SK-N-MC (cell line): ENCODE measurements at regions not wholly inside any gene's neighbourhood (a gene's known extent, or its start where the extent isn't known, plus 50 kb on each side); places are given as distances from the start of the nearest gene placed in this dataset.

Source experiments
- DNase-seq: peaks from one replicate; pipeline ENCODE4 v3.0.0-alpha.2; 2011; ENCODE audit warnings: low read depth, low spot score
- H3K27ac ChIP-seq: fragments of 200-600 bp; sonication (generic); 2 replicates; pipeline ENCODE4 v1.5.1; 2016; ENCODE audit warnings: mixed run types
- H3K36me3 ChIP-seq: fragments of 200-600 bp; sonication (generic); 2 replicates; pipeline ENCODE4 v1.6.1; 2017; ENCODE audit warnings: antibody characterized with exemption, low read length, mixed read lengths; ENCODE audit not compliant: insufficient read depth
- H3K4me3 ChIP-seq: fragments of 200-600 bp; sonication (generic); 2 replicates; pipeline ENCODE4 v1.5.1; 2016
- H3K9ac ChIP-seq: fragments of 200-600 bp; sonication (generic); 2 replicates; pipeline ENCODE4 v1.8.0; 2017; ENCODE audit warnings: mixed run types, mixed read lengths; ENCODE audit not compliant: insufficient read length
- H3K9me3 ChIP-seq: fragments of 200-600 bp; sonication (generic); 2 replicates; pipeline ENCODE4 v1.6.1; 2017; ENCODE audit warnings: low read depth, mild to moderate bottlenecking, antibody characterized with exemption, low read length, moderate library complexity, mixed read lengths
- EZH2 ChIP-seq: fragments of 200-600 bp; sonication (generic); IDR thresholded peaks from one replicate; pipeline ENCODE4 v1.6.1; 2017; ENCODE audit warnings: antibody characterized with exemption
- FOXP2 ChIP-seq: optimal IDR thresholded peaks from 2 replicates; pipeline ENCODE3; 2011; ENCODE audit warnings: mild to moderate bottlenecking, moderate library complexity; ENCODE audit not compliant: insufficient read depth; ENCODE audit errors: extremely low read length, control extremely low read depth
- POLR2AphosphoS5 ChIP-seq: IDR thresholded peaks from 2 replicates; pipeline ENCODE4 v1.6.1; 2012; ENCODE audit warnings: mild to moderate bottlenecking, low read depth, low read length, borderline replicate concordance

DNA sequence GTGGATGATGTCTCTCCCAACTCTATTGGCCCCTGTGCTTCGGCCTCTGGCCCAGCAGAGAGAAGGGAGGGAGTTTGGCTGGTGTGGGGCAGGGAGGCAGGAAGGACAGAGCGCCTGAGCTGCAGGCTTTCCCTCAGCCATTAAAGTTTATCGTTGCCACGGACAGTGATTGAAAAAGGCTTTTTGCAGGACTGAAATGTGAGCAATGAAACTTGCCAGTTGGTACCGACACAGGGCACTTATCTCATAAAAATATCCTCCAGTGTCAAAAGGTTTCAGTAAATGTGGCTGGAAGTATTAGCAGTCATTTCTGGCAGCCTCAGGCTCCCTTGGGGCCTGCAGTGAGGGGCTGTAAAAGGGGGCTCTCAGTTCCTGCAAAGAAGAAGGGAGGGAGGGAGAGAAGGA lies 169.2 kb downstream of the GLI2 start:
- Histone ChIP-seq H3K9ac (no peak overlapping the region), H3K36me3 (no peaks in the 10 kb centered on the region), H3K9me3 (no peaks in the 10 kb centered on the region), H3K4me3 (no peak overlapping the region; the same call in 1 of the 2 replicates), H3K27ac (no peak overlapping the region)
- DNase-seq: no peak
- TF ChIP-seq EZH2 (no peak), FOXP2 (no peak), POLR2AphosphoS5 (no peak)

- TF ChIP-seq POLR2AphosphoS5: no peak
- no peak for TF ChIP-seq EZH2
- no peak for TF ChIP-seq FOXP2
- no peak overlapping the region for H3K9ac ChIP-seq
- no peak overlapping the region for H3K27ac ChIP-seq
- H3K9me3 ChIP-seq: no peaks in the 10 kb centered on the region
- no peak overlapping the region; the same call in 1 of the 2 replicates for H3K4me3 ChIP-seq
- no peak for DNase-seq
- H3K36me3 ChIP-seq: no peaks in the 10 kb centered on the region
Observed at GRCh38 chr2:120905298-120905697, 169.6 kb downstream of the GLI2 start.

GRCh38 chr2:120905824-120906571 lies 170.3 kb downstream of the GLI2 start:
- H3K9ac ChIP-seq: no peak overlapping the region
- TF ChIP-seq FOXP2: no peak
- no peak for TF ChIP-seq EZH2
- TF ChIP-seq POLR2AphosphoS5: no peak
- H3K4me3 ChIP-seq: no peak overlapping the region
- H3K27ac ChIP-seq: no peak overlapping the region
- no peak for DNase-seq
- no peaks in the 10 kb centered on the region for H3K36me3 ChIP-seq
- H3K9me3 ChIP-seq: no peaks in the 10 kb centered on the region

DNA sequence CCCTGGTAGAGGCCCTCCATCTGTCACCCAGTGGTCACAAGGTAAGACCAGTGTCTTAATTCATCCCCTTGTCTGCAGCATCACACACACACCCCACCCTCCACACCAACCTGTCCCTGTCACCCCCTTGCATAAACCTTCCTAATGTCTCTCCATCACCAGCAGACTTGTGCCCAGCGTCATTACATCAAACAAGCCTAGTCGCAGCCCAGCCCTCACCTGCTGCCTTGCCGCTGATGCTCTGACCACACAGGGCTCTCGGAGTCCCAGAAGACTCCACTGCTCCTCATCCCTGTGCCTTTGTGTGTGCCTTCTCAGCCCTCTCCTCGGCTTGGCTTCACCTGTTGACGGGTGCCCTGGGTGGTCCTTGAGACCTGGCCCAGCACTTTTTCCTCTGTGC lies 171.2 kb downstream of the GLI2 start:
- Histone ChIP-seq H3K9me3 (no peaks in the 10 kb centered on the region), H3K27ac (no peak overlapping the region), H3K36me3 (no peaks in the 10 kb centered on the region), H3K4me3 (no peak overlapping the region), H3K9ac (no peak overlapping the region)
- DNase-seq: no peak
- TF ChIP-seq EZH2: no peak
- no peak for TF ChIP-seq POLR2AphosphoS5
- TF ChIP-seq FOXP2: no peak

DNA sequence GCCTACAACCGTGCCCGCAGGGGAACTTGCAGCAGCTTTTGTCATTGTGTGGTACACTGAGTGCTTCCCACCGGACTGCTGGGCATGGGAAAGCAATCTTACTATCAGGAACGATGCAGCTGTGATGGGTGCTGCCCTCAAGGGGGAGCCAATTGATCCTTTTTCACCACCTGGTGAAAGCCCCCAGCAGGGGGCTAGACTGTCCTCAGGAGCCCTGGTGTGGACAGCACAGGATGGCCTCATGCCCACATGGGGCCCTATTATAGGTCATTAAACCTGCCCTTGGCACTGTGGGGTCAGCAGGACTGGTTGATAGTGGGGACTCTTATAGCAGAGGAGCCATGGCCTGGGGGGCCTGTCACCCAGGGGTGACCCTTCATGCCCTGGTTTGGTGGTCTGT lies 172.2 kb downstream of the GLI2 start:
- Histone ChIP-seq H3K36me3 (no peaks in the 10 kb centered on the region), H3K9me3 (no peaks in the 10 kb centered on the region), H3K9ac (no peak overlapping the region), H3K27ac (no peak overlapping the region), H3K4me3 (no peak overlapping the region)
- no peak for TF ChIP-seq EZH2
- no peak for TF ChIP-seq POLR2AphosphoS5
- no peak for TF ChIP-seq FOXP2
- no peak for DNase-seq

DNA sequence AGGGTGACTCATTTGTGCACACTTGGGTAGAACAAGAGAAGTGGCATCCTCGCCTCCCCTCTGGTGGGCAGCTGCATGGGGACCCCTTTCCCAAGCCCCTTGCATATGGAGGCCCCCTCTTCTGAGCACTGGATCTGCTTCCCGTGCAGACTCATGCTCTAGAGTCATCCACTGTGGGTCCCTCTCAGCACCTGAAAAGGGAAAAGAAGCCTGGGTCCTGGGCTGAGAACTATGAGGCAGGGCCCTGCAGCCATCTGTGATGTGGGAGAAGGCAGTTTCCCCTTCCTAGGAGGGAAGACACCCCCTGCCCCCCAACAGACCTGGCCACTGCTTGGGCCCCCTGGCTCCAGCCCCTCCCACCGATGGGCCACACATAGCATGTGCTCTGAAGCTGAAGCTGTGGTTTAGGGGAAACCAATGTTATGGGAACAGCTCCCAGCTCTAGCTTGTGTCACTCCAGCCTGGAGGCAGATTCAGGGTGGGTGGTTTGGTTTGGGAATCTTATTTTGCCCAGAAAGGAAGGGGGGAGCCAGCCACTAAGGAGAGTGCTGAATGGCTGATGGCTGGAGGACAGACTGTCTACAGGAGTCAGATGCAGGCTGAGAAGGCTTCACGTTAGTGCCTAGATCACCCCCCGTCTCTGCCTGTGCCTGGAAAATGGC lies 172.8 kb downstream of the GLI2 start:
- no peaks in the 10 kb centered on the region for H3K36me3 ChIP-seq
- no peak overlapping the region for H3K9ac ChIP-seq
- DNase-seq: no peak
- H3K9me3 ChIP-seq: no peaks in the 10 kb centered on the region
- H3K4me3 ChIP-seq: no peak overlapping the region
- TF ChIP-seq FOXP2 (no peak), POLR2AphosphoS5 (no peak), EZH2 (no peak)
- no peak overlapping the region for H3K27ac ChIP-seq

DNA sequence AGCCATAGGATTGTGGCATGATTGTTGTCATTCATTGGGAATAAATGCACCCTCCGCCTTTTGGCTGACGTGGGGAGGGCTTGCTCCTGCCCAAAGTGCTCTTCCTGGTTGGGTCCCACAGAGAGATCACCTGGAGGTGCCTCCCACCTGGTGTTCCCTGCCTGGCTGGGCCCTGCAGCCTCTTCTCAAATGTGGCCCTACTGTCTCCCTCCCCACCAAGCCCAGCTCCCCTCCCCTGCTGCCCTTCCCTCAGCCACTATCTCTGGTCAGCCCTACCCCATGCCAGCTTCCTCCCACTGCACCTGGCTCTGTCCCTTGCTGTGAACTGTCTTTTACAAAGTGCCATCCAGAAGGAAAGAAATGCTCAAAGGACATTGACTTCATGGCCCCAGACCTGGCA lies 173.4 kb downstream of the GLI2 start:
- Histone ChIP-seq H3K9ac (no peak overlapping the region), H3K9me3 (no peaks in the 10 kb centered on the region), H3K27ac (no peak overlapping the region), H3K36me3 (no peaks in the 10 kb centered on the region), H3K4me3 (no peak overlapping the region)
- no peak for DNase-seq
- TF ChIP-seq EZH2: no peak
- TF ChIP-seq POLR2AphosphoS5: no peak
- TF ChIP-seq FOXP2: no peak

GRCh38 chr2:120910164-120910563 lies 174.5 kb downstream of the GLI2 start:
- DNase-seq: no peak
- Histone ChIP-seq H3K9me3 (no peaks in the 10 kb centered on the region), H3K36me3 (no peaks in the 10 kb centered on the region), H3K4me3 (no peak overlapping the region), H3K9ac (no peak overlapping the region), H3K27ac (no peak overlapping the region)
- TF ChIP-seq POLR2AphosphoS5: no peak
- no peak for TF ChIP-seq EZH2
- TF ChIP-seq FOXP2: no peak
